HG02759 (cell line): ENCODE measurements at regions not wholly inside any gene's neighbourhood (a gene's known extent, or its start where the extent isn't known, plus 50 kb on each side); places are given as distances from the start of the nearest gene placed in this dataset.
"Not testable (repeated sequence)": the region's sequence is repeated elsewhere in the genome, so short reads cannot be mapped to it uniquely, and the experiment has no call there.

Source experiments
- ATAC-seq: cut with Tn5 transposase; IDR thresholded peaks from one replicate; pipeline ENCODE4 v1.9.1; 2021; ENCODE audit warnings: mild to moderate bottlenecking, moderate library complexity; ENCODE audit not compliant: unreplicated experiment

DNA sequence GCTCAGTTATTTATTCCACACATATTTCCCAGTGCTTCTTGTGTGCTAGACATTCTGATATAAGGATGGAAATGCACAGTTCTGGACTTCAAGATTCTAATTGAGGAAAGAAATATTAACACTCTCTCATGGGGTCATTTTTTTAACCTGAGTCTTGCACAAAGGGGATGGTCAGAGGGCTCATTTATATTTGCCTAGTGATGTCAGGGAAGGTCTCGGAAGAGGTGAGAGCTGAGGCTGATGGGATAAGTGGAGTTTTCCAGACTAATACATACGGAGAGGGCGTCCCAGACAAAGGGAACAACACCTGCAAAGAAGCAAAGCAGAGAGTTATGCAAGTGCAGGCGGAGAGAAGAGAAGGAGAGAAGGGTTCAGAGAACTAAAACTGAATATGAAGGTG, 1304.6 kb upstream of the TENM4 start:
- no peak for ATAC-seq

DNA sequence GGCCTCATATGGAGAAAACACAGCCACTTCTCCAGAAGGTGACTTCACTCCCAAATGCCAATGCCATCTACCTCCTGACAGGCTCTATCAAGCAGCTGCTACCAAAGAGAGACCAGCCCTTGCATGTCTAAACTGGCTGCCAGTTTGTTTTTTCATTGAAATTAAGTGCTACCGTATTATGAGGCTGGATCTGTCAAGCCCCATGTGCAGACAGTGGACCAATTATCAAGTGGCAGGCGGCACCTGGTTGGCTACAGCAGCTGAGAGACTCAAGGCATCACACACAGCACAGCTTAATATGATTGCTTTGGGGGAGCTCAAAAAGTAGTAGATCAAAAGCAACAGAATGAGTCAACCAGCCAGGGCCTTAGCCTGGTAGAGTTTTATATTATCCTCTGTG, 1293.0 kb upstream of the TENM4 start:
- no peak for ATAC-seq

DNA sequence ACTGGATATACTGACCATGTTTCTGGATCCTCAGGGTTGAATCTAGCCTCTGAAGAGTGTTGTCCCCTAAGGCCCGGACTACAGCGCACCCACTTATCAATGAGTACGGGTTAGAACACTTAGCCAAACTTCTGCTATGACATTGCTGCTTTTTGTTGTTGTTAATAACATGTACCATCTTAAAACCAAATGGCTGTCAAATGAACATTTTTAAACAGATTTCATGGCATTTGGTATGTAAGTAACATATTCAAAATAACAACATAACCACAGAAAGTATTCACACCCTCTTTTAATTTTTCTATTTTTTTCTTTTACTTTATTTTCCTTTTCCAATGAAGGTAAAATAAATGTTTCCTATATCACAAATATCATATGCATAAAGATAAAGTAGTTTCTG, 1292.5 kb upstream of the TENM4 start:
- ATAC-seq: no peak

DNA sequence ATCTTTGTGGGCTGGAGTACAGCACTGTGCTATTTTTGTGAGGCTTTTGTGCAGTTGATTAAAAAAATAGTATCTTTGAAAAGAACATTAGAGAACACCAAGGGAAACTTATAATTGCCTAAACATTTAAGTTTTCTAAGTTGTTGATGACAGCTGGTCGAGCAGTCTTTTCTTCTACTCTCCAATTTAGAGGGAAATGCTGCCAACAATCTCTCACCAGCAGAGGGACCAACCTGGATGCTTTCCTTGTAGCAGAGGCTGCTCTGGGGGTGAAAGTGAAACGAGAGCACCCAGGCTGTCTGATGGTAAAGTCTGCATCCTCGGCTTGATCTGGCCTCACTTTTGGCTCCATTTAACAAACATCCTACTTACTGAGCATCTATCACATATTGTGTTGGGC, 1286.5 kb upstream of the TENM4 start:
- peak; percentile 91 for ATAC-seq

DNA sequence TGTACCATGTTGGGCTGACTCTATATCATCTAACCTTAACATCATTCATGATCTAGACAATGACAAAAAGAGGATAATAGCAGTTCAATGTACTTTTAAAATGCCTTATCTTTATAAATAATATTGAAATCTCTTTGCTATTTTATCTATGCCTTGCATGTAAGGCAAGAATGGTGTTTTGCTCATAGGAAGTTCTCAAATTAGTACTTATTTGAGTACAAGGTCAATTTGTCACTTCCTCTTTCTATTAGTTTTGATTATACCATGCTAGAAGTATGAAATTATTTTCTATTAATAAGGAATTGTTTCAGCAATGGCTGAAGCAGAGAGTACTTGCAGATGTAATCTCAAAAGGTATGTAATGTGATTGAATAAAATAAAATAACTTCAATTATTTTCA, 1285.4 kb upstream of the TENM4 start:
- ATAC-seq: no peak

DNA sequence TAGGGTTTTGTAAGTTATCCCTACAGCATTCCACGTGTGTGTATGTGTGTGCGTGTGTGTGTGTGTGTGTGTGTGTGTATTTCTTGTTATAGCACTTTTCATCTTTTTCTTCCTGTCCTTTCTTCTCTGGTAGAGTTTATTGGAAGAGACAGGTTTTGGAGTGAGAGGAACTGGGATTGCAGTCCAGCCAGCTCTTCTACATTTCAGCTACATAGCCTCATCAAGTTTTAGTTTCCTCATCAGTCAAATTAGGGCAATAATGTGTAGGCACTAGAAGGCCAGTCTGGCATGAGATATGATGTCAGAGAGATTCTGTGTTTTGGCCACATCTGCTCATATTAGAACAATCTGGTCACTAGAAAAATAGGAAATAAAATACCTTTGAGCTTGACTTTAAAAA, 1283.5 kb upstream of the TENM4 start:
- ATAC-seq: no peak

DNA sequence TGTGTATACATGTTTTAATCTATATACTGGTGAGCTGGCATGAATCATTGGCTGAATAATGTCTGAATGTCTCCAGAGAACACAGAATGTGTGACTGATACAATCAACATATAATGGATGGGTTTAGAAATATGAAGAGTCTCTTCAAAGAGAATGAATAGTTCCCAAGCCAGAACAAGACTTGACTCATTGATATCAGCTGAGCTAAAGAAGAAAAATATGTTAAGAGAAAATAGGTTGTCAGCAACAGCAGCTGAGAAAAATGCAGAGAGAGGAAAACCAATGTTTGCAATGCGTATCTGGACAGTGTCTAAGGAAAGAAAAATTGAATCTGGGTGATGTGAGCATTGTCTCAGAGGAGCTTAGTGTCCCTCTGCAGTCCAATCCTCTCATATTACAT, 1281.8 kb upstream of the TENM4 start:
- no peak for ATAC-seq

DNA sequence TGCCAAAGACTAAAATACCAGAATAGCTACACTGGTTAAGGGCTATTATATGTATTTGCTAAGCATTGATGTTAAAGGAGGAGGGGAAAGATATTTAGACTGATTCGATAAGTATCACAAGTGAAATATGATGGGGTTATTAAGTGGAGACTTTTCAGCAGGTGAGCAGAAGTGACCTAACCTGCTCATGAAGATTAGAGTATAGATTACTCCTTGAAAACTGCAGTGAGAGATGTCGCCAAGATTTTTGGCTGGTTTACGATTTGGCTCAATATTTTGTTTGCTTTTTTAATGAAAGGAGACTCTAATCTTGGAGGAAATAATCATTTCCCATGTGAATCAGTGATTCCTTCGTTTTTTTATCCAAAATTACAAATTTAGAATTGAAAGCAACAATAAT, 1279.5 kb upstream of the TENM4 start:
- no peak for ATAC-seq

DNA sequence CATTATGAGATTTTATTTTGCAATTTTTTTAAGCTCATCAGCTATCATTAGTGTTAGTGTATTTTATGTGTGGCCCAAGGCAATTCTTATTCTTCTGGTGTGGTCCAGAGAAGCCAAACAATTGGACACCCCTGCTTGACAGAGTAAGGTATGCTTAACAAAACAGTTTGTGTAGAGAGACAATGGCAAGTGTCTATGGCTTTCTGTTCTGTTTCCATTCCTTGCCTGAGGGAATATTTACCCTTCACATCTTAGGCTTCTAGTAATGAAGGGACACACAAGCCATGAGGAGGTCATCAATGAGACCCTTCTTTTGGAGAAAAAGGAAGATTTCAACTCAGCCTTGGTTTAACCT, 1278.4 kb upstream of the TENM4 start:
- ATAC-seq: no peak

DNA sequence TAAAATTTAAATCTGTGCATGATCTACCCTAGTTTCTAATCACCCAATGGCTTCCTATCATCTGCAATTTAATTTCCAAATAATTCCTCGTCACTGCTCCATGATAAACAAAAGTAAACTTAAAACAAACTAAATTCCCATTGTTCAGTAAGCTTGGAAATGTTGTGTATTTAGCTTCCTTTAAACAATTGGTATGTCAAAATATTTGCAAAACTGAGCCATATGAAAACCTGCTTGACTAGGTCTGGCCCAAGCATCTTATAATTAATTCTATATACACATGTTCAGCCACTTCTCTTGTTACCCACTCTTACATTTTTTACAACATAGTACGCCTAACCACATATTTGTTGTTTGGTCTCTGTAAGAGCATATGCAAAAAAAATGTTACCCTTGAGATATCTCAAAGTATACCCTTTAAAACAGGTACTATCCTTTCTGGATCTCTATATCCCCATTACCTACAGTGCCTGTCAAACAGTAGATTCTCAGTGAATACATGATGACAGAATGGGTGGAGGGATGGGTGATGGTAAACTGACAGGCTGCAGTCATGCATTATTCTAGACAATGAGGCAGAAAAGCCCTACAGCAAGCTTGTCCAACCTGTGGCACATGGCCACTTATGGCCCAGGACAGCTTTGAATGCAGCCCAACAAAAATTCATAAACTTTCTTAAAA, 1277.9 kb upstream of the TENM4 start:
- ATAC-seq: no peak

DNA sequence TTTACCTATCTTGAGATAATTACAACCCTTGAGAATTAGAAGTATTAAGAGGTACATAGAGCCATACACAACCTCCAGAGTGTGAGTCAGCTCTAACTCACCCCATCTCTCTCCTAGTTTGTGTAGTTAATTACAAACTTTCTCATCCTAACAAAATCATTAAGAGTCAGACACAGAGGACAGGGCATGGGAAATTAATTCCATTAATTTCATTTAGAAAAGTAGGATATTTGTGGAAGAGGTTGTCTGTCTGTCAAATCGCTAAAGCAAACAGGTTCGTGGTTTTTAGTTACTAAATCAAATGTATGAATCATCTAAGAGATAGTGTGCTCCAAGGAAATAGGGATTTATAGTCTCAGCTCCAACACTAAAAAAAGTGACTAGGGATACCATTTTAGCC, 1261.4 kb upstream of the TENM4 start:
- no peak for ATAC-seq

DNA sequence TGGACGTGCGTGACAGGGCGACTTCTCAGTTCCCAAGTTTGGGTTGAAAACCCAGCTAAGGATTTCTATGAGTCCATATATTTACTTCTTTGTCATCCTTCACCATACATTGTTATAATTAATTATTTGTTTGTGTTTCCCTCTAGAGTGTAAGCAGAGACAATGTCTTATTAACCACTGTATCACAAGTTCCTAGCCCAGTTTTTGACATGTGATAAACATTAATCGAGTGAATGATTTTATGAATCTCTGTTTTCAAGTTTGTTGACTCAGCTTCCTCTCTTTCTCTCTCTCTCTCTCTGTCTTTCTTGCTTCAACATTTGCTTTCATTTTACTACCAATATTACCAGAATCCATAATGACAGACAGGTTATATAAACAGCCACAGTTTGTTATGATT, 1259.6 kb upstream of the TENM4 start:
- ATAC-seq: no peak

DNA sequence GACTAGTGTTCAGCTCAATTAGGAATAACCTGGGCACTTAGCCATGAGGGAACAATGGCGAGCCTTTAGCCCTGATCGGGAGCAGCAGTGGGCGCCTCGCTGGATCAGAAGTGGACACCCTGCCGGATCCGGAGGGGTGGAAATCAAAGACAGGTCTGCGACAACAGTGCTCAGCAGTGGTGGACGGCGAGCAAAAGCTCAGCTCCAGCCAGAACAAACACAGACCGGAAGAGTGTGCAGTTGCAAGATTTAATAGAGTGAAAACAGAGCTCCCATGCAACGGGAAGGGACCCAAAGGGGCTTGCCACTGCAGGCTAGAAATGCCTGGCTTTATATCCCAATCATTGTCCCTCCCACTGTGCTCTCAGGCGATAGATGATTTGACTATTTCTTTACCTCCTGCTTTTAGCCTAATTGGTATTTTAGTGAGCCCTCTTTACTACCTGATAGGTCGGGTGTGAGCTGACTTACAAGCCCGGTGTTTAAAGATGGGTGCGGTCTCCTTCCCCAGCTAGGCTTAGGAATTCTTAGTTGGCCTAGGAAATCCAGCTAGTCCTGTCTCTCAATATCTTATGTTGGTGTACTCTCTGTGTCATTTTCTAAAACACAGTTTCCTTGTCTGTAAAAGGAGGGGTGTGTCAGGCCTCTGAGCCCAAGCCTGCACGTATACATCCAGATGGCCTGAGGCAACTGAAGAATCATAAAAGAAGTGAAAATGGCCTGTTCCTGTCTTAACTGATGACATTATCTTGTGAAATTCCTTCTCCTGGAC, 1258.8 kb upstream of the TENM4 start:
- not testable (repeated sequence) for ATAC-seq

DNA sequence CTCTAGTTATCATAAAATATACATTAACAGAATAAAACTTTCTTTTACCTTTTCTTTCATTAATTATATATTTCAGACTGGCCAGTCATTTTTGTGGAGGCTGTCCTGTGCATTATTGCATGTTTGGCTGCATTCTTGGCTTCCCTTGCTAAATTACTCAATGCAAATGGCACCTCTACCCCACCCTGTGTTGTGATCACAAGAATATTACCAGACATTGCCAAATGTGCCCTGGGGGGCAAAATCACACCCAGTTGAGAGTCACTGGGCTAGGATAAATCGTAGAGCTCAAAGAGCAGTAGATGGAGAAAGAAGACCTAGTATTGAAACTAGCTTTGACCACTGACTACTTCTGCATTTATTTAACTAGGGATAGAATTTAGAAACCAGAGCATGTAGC, 1257.8 kb upstream of the TENM4 start:
- ATAC-seq: no peak

DNA sequence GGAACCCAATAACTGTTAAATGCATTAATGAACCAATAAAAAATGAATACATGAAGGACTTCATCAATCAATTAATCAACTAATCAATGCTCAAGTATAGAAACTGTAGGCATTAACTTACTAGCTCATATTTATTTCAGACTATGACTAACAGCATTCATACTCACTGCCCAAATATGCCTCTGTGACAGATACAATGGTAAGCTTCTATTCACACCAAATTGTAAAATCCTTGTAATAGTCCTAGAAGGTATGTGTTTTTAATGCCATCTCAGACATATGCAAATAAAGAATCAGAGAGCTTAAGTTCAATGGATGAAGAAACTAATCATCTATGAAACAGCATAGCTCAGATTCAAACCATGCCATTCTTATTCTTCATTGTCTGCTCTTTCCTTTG, 1253.6 kb upstream of the TENM4 start:
- no peak for ATAC-seq

DNA sequence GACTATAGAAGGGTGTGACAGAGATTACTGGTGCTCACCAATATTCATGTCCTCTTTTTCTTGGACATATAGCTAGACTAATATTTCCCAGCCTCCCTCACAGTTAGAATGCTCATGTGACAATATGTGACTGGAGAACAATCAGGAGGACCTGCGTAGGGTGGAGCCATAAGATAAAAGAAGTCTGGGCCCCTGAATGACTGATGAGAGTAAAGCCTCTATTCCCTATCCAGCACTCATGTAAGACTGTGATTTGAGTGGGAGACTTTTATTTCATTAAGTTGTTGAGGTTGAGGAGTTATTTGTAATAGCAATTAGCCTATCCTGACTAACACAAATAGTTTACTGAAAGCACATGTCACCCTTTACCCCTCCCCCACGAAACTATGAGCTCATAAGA, 1247.1 kb upstream of the TENM4 start:
- no peak for ATAC-seq

DNA sequence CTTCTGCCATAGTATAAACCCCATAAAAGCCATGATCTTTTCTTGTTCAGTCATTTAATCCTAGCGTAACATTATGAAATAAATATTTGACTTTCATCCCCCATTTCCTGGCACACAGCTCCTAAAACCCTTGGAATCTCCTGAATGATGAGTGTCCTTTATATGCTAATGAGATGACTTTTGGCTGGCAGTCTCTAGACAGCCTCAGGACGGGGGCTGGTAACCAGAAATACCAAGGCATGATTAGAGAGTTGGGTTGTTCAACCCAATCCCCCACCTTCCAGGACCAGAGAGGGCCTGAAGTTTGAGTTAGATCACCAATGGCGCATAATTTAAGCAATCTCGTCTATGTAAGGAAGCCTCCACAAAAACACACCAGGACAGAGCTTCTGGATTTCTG, 1246.1 kb upstream of the TENM4 start:
- ATAC-seq: no peak

DNA sequence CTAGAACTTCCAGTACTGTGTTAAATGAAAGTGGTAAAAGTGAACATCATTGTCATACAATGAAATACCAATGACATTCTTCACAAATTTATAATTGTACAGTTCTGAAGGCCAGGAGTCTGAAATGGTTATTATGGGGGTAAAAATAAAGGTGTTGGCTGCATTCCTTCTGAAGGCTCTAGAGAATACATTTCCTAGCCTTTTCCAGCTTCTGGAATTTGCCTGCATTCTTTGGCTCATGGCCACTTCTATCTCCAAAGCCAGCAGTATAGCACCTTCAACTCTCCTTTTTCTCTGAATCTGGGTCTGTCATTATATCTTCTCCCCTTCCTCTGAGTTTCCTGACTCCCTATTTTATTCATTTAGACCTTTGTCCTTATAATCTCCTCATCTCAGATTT, 1232.7 kb upstream of the TENM4 start:
- ATAC-seq: no peak

DNA sequence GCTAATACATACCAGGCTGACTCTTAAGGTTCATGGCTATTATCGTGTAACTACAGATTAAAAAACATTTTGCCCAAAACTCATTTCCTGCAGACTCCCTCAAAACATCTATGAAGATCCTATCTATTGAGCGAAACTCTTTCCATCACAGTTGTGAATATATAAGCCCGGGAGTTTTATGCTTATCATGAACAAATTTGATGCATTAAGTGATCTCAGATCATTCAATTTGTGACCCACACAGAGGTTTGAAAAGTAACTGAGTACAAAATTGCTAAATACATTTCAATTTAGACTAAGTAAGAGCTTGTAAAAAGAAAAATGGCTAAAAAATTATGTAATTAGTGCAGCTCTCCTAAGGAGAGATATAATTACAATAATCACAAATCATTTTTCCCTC, 1228.8 kb upstream of the TENM4 start:
- no peak for ATAC-seq

DNA sequence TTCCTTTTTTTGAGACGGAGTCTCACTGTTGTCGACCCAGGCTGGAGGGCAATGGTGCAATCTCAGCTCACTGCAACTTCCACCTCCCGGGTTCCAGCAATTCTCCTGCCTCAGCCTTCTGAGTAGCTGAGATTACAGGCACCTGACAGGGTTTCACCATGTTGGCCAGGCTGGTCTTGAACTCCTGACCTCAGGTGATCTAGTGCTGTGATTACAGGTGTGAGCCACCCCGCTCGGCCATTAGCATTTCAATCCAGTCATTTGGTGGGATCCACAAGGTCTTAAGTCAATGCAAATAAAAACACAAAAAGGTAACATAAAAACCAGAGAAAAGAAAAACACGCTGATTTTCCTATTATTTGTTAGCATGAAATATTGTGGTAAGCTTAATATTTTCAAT, 1227.2 kb upstream of the TENM4 start:
- ATAC-seq: no peak

DNA sequence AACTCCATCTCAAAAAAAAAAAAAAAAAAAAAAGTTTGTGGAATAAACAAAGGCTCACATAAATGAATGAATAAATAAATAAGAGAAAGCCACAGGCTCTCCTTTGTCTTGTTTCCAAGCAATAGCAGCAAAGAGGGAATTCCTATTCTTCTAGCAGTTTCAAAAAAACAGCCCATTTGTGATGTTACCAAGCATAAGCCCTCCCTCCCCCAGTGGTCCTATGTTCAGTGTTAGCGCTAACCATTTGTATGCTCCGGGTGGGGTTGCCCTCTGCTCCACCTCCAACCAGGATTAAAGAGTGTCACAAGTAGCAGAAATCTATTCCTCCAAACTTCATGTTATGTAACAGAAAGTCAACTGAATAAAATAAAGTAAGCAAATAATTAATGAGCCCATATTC, 1215.0 kb upstream of the TENM4 start:
- ATAC-seq: no peak

DNA sequence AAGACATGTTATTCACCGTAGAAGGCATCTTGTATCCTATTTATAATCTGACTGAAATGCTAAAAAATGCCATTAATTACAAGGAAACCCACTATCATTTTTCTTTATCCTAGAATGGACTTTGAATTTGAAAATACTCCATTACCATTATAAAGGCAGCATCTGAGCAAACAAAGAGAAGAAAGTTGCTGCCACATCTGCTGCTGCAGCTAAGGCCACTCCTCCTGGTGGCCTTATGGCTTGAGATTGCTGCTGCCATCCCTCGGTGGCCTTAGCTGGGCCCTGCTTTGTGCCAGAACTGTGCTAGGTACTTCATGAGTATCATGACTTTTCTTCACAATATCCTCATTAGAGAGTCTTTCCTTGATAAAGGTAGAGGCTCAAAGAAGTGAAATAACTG, 1210.1 kb upstream of the TENM4 start:
- no peak for ATAC-seq

DNA sequence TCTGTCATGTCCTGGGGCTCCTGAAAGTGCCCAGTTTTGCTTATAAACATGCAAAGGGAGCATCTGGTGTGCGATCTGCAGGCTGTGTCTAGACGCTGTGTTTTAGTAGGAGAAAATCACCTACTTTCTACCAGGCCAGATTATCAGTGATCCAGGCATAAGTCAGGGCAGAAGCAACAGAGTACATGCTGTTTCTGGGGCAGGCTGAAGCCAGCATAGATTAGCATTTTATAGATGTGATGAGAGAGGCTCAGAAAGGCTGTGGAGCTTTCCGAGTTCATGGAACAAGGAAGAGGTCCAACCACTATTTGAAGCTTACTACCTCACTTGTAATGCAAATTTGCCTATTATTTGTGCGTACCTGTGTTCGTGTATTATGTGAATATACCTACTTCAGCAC, 1208.4 kb upstream of the TENM4 start:
- ATAC-seq: no peak
